Stomach (tissue), 8 donors: ENCODE measurements at regions not wholly inside any gene's neighbourhood (a gene's known extent, or its start where the extent isn't known, plus 50 kb on each side); places are given as distances from the start of the nearest gene placed in this dataset.
"Not testable (repeated sequence)": the region's sequence is repeated elsewhere in the genome, so short reads cannot be mapped to it uniquely, and the experiment has no call there.

Experiments
- DNase-seq, 2 donors: peaks; one replicate each; pipeline versions ENCODE4 v3.0.0 to v3.0.0-alpha.2; 2013 to 2019
- H3K27ac ChIP-seq, 5 donors: fragments of 200-600 bp in 4 of 5; sonication (generic) in 4 of 5; one replicate each; pipeline ENCODE4 v1.5.1; 2013 to 2019; ENCODE audit warnings: mild to moderate bottlenecking in 1 of 5, moderate library complexity in 1 of 5
- H3K27me3 ChIP-seq, 3 donors: fragments of 200-600 bp; sonication (generic); one replicate each; pipeline ENCODE4 v1.5.1; 2017 to 2019; ENCODE audit warnings: mixed run types in 1 of 3
- H3K36me3 ChIP-seq, 4 donors: fragments of 200-600 bp; sonication (generic); 1 replicate in 3 of 4; 2 replicates in 1 of 4; pipeline ENCODE4 v1.5.1; 2016 to 2019
- H3K4me1 ChIP-seq, 4 donors: fragments of 200-600 bp; sonication (generic); one replicate each; pipeline ENCODE4 v1.5.1; 2016 to 2019
- H3K4me3 ChIP-seq, 4 donors: fragments of 200-600 bp; sonication (generic) in 3 of 4; one replicate each; pipeline ENCODE4 v1.5.1; 2016 to 2019; ENCODE audit warnings: mild to moderate bottlenecking in 1 of 4
- H3K9me3 ChIP-seq, 4 donors: fragments of 200-600 bp; sonication (generic); one replicate each; pipeline ENCODE4 v1.5.1; 2016 to 2019
- EP300 ChIP-seq: sonication (generic); formaldehyde crosslinking; IDR thresholded peaks from one replicate; pipeline ENCODE4 v1.6.1; 2017; ENCODE audit warnings: antibody characterized with exemption
- POLR2A ChIP-seq, 4 donors: fragments of 450-650 bp; IDR thresholded peaks; one replicate each; pipeline ENCODE4 v1.6.1; 2016; ENCODE audit warnings: antibody characterized with exemption in 4 of 4, control low read depth in 2 of 4, mild to moderate bottlenecking in 1 of 4, moderate library complexity in 1 of 4
- POLR2AphosphoS5 ChIP-seq, 3 donors: sonication (generic); formaldehyde crosslinking; IDR thresholded peaks; one replicate each; pipeline ENCODE4 v1.6.1; 2016; ENCODE audit warnings: antibody characterized with exemption in 3 of 3
- WGBS, 5 donors: extraction: QIAGEN DNeasy Blood & Tissue Kit in 3 of 5; methylation state at CpG; one replicate each; pipeline versions ENCODE4 v1.1.5 to v1.1.7; 2013 to 2018; 5-methylcytosine and 5-hydroxymethylcytosine counted together
- intact Hi-C: fragments of 100-400 bp; cut with DNase I; formaldehyde crosslinking; loops from one replicate; pipeline ENCODE4 v1.15.1; 2023; ENCODE audit warnings: low total_unique reads
- TF ChIP-seq, protein P1 (sequence below), 7 experiments: fragments of 450-650 bp in 4 of 7; fragments of 200-600 bp in 3 of 7; sonication (generic) in 3 of 7; IDR thresholded peaks; one replicate each; pipeline ENCODE4 v1.5.1; 2016 to 2019; ENCODE audit warnings: antibody characterized with exemption in 7 of 7, control low read depth in 2 of 7, mild to moderate bottlenecking in 1 of 7
- donor health status: healthy with polysubstance abuse.
- donor health status: Bipolar disorder and iron deficiency.
- donor health status: healthy.

DNA sequence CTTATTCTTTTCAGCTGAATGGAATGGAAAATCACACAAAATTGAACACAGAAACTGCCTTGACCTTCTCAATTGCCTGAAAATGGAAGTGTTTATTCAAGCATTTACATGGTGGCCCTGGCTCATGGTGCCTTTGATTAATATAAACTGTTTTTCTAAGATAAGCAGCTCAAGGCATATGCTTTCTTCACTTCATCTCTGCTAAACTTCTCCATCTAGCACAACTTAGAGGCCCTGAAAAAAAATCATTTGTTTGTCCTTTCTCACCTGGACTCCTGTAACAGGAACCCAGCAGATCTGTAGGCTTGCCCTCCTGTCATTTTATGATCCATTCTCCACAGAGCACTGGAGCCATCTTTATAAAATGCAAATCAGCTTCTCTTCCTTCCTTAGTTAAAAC lies 117.5 kb upstream of the KRR1 start:
- H3K36me3 ChIP-seq, result no peaks in the 10 kb centered on the region
- H3K4me3 ChIP-seq, result no peak overlapping the region
- no peak for TF ChIP-seq EP300
- TF ChIP-seq POLR2AphosphoS5 (IDR thresholded peaks at IDR 0.05), result peak in 1 of 3 donors; percentile 3
- no peak for TF ChIP-seq POLR2A (IDR thresholded peaks at IDR 0.05)
- H3K27me3 ChIP-seq, result no peaks in the 10 kb centered on the region
- H3K9me3 ChIP-seq, result no peaks in the 10 kb centered on the region
- peak overlapping the region in 2 of 5 donors; percentile 27 to 43 for H3K27ac ChIP-seq
- intact Hi-C loops, result no loop called here
- H3K4me1 ChIP-seq, result peaks cover 0 to 12% (median 0%) of the 10 kb centered on the region in 4 donors
- peak; percentile 20 to 28 for DNase-seq

DNA sequence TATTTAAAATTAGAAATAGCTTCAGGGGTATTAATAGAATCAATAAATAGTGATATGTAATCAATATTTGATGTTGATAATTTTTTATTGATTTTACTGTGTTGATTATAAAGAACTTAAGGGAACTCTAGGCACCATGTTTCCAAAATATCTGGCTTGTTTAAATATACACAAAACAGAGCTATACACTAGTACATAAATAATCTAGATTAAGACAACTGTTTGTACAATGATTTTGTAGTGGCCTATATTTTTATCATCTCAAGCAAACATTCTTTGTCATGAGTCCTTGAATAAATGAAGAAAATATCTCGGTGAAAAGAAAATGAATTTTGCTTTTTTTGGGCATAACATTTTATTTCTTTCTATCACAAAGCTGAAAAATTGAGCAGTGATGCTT lies 117.1 kb upstream of the KRR1 start:
- Histone ChIP-seq H3K4me1 (peaks cover 0 to 12% (median 0%) of the 10 kb centered on the region in 4 donors), H3K36me3 (no peaks in the 10 kb centered on the region), H3K27ac (peak overlapping the region in 1 of 5 donors; percentile 43), H3K27me3 (no peaks in the 10 kb centered on the region), H3K4me3 (no peak overlapping the region), H3K9me3 (no peaks in the 10 kb centered on the region)
- TF ChIP-seq, protein P1, sequence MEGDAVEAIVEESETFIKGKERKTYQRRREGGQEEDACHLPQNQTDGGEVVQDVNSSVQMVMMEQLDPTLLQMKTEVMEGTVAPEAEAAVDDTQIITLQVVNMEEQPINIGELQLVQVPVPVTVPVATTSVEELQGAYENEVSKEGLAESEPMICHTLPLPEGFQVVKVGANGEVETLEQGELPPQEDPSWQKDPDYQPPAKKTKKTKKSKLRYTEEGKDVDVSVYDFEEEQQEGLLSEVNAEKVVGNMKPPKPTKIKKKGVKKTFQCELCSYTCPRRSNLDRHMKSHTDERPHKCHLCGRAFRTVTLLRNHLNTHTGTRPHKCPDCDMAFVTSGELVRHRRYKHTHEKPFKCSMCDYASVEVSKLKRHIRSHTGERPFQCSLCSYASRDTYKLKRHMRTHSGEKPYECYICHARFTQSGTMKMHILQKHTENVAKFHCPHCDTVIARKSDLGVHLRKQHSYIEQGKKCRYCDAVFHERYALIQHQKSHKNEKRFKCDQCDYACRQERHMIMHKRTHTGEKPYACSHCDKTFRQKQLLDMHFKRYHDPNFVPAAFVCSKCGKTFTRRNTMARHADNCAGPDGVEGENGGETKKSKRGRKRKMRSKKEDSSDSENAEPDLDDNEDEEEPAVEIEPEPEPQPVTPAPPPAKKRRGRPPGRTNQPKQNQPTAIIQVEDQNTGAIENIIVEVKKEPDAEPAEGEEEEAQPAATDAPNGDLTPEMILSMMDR (IDR thresholded peaks at IDR 0.05), result no peak
- TF ChIP-seq POLR2A (IDR thresholded peaks at IDR 0.05) (no peak), EP300 (no peak), POLR2AphosphoS5 (IDR thresholded peaks at IDR 0.05) (no peak)
- intact Hi-C loops, result no loop called here
- no peak for DNase-seq
- WGBS, 5 donors, result 18 to 57% (median 33%) methylated on average over 1 of the region's 1 CpG

DNA sequence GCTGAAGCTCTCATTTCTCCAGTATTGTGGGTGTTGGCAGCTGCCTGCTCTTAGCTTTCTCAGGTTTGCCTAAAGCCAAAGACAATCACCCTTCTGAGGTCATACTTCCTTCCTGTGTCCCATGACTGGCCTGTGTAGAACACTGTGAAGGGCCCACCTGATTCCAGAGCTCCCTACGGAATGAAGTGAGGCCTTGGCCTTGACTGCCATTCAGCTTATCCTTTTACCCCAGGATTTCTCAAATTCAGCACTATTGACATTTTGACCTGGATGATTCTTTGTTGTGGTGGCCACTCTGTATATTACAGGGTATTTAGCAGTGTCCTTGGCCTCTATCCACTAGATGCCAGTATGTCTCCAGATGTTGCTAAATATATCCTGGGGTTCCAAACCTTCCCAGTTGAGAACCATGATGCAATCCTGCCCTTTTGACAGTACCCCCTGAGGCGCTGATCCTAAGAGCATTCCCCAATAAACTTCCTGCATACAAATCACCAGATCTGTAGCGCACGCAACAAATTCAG lies 112.3 kb upstream of the KRR1 start:
- WGBS, 5 donors, result 67 to 76% (median 69%) methylated on average over 4 of the region's 4 CpGs
- Histone ChIP-seq H3K4me3 (no peak overlapping the region), H3K4me1 (peaks cover 0 to 6% (median 0%) of the 10 kb centered on the region in 4 donors), H3K27me3 (no peaks in the 10 kb centered on the region), H3K27ac (no peak overlapping the region), H3K36me3 (no peaks in the 10 kb centered on the region), H3K9me3 (no peaks in the 10 kb centered on the region)
- intact Hi-C loops, result no loop called here
- TF ChIP-seq, protein P1 (IDR thresholded peaks at IDR 0.05), result no peak
- TF ChIP-seq POLR2AphosphoS5 (IDR thresholded peaks at IDR 0.05) (no peak), POLR2A (IDR thresholded peaks at IDR 0.05) (no peak), EP300 (no peak)
- peak in 1 of 2 donors; percentile 26 for DNase-seq

DNA sequence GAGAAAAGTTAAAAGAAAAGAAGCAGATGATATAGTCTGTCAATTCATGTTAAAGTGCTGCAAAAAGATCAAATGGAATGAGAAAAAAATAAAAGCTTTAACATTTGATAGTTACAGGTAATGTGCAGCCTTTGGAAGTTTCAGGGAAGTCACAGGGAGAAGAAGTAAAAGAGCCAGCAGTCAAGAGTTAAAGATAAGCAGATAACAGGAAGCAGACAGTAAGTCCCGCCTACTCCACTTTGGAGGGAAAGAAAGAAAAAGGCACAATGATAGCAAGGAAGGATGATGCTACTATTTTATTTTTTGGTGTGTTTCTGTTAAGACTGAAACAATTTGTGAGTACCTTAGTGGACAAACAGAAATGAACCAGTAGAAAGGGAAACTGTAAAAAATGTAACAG lies 111.1 kb upstream of the KRR1 start:
- intact Hi-C loops, result no loop called here
- TF ChIP-seq POLR2A (IDR thresholded peaks at IDR 0.05), result no peak
- TF ChIP-seq, protein P1 (IDR thresholded peaks at IDR 0.05), result no peak
- no peak for TF ChIP-seq EP300
- TF ChIP-seq POLR2AphosphoS5 (IDR thresholded peaks at IDR 0.05), result no peak
- no peaks in the 10 kb centered on the region for H3K36me3 ChIP-seq
- DNase-seq, result no peak
- H3K4me3 ChIP-seq, result no peak overlapping the region
- 75 to 95% (median 86%) methylated on average over 1 of the region's 1 CpG for WGBS, 5 donors
- H3K27me3 ChIP-seq, result no peaks in the 10 kb centered on the region
- no peaks in the 10 kb centered on the region for H3K4me1 ChIP-seq
- no peaks in the 10 kb centered on the region for H3K9me3 ChIP-seq
- no peak overlapping the region for H3K27ac ChIP-seq

DNA sequence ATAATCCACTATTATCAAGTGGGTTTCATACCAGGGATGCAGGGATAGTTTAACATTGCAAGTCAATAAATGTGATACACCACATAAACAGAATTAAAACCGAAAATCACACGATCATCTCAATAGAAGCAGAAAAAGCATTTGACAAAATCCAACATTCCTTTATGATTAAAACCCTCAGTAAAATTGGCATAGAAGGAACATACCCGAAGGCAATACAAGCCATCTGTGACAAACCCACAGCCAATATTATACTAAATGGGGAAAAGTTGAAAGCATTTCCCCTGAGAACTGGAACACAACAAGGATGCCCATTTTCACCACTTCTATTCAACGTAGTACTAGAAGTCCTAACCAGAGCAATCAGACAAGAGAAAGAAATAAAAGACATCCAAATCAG lies 103.0 kb upstream of the KRR1 start:
- H3K27me3 ChIP-seq, intact Hi-C loops, H3K4me3 ChIP-seq, DNase-seq, H3K9me3 ChIP-seq, H3K27ac ChIP-seq, H3K36me3 ChIP-seq, H3K4me1 ChIP-seq: not testable (repeated sequence)
- WGBS, 5 donors, result 84 to 92% (median 88%) methylated on average over 4 of the region's 4 CpGs
